ENCODE measurements at regions not wholly inside any gene's neighbourhood (a gene's known extent, or its start where the extent isn't known, plus 50 kb on each side); places are given as distances from the start of the nearest gene placed in this dataset.

- no peak for TF ChIP-seq POLR2A (IDR thresholded peaks at IDR 0.05)
- TF ChIP-seq, protein P1, sequence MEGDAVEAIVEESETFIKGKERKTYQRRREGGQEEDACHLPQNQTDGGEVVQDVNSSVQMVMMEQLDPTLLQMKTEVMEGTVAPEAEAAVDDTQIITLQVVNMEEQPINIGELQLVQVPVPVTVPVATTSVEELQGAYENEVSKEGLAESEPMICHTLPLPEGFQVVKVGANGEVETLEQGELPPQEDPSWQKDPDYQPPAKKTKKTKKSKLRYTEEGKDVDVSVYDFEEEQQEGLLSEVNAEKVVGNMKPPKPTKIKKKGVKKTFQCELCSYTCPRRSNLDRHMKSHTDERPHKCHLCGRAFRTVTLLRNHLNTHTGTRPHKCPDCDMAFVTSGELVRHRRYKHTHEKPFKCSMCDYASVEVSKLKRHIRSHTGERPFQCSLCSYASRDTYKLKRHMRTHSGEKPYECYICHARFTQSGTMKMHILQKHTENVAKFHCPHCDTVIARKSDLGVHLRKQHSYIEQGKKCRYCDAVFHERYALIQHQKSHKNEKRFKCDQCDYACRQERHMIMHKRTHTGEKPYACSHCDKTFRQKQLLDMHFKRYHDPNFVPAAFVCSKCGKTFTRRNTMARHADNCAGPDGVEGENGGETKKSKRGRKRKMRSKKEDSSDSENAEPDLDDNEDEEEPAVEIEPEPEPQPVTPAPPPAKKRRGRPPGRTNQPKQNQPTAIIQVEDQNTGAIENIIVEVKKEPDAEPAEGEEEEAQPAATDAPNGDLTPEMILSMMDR (IDR thresholded peaks at IDR 0.05), result no peak
Measured at GRCh38 chrX:40827331-40827730, 92.0 kb upstream of the MED14 start.
